ENCODE measurements at regions not wholly inside any gene's neighbourhood (a gene's known extent, or its start where the extent isn't known, plus 50 kb on each side); places are given as distances from the start of the nearest gene placed in this dataset.

GRCh38 chr7:54014765-54015164, 527.4 kb upstream of the VSTM2A start:
- 62 to 76% methylated on average over 2 of the region's 2 CpGs for WGBS, 2 donors
- TF ChIP-seq POLR2A (IDR thresholded peaks at IDR 0.05) (no peak), CTCF (IDR thresholded peaks at IDR 0.05) (no peak)
- no peak for DNase-seq (ENCODE audit: low spot score in 2 of 2)
- intact Hi-C loops (cut with DNase I; ENCODE audit: low total_unique reads), result no loop called here
- H3K4me3 ChIP-seq (ENCODE audit: low read depth, poor library complexity, severe bottlenecking), result no peak overlapping the region

- intact Hi-C loops (cut with DNase I; ENCODE audit: low total_unique reads), result no loop called here
- WGBS, 2 donors, result 45 to 58% methylated on average over 2 of the region's 2 CpGs
- TF ChIP-seq POLR2A (IDR thresholded peaks at IDR 0.05) (no peak), CTCF (IDR thresholded peaks at IDR 0.05) (no peak)
- DNase-seq (ENCODE audit: low spot score in 2 of 2), result no peak
- no peak overlapping the region for H3K4me3 ChIP-seq (ENCODE audit: low read depth, poor library complexity, severe bottlenecking)
Measured at GRCh38 chr7:54015251-54015650, 526.9 kb upstream of the VSTM2A start.

GRCh38 chr7:54037873-54038272, 504.3 kb upstream of the VSTM2A start:
- DNase-seq (ENCODE audit: low spot score in 2 of 2), result no peak
- intact Hi-C loops (cut with DNase I; ENCODE audit: low total_unique reads), result no loop called here
- H3K4me3 ChIP-seq (ENCODE audit: low read depth, poor library complexity, severe bottlenecking), result no peak overlapping the region
- TF ChIP-seq POLR2A (IDR thresholded peaks at IDR 0.05), result no peak
- TF ChIP-seq CTCF (IDR thresholded peaks at IDR 0.05), result no peak
- WGBS, 2 donors, result 78 to 100% methylated on average over 1 of the region's 1 CpG

- no peak for DNase-seq (ENCODE audit: low spot score in 2 of 2)
- intact Hi-C loops (cut with DNase I; ENCODE audit: low total_unique reads), result no loop called here
- H3K4me3 ChIP-seq (ENCODE audit: low read depth, poor library complexity, severe bottlenecking), result no peak overlapping the region
- TF ChIP-seq POLR2A (IDR thresholded peaks at IDR 0.05) (no peak), CTCF (IDR thresholded peaks at IDR 0.05) (no peak)
- whole genome bisulfite sequencing, 2 donors, result 82 to 91% methylated on average over 4 of the region's 4 CpGs
Measured at GRCh38 chr7:54060643-54061042, 481.5 kb upstream of the VSTM2A start.

GRCh38 chr7:54066643-54067042, 475.5 kb upstream of the VSTM2A start:
- WGBS, 2 donors, result 72 to 79% methylated on average over 5 of the region's 5 CpGs
- no peak overlapping the region for H3K4me3 ChIP-seq (ENCODE audit: low read depth, poor library complexity, severe bottlenecking)
- TF ChIP-seq POLR2A (IDR thresholded peaks at IDR 0.05) (no peak), CTCF (IDR thresholded peaks at IDR 0.05) (no peak)
- no peak for DNase-seq (ENCODE audit: low spot score in 2 of 2)
- intact Hi-C loops (cut with DNase I; ENCODE audit: low total_unique reads), result no loop called here

- TF ChIP-seq POLR2A (IDR thresholded peaks at IDR 0.05) (no peak), CTCF (IDR thresholded peaks at IDR 0.05) (no peak)
- DNase-seq (ENCODE audit: low spot score in 2 of 2), result no peak
- intact Hi-C loops (cut with DNase I; ENCODE audit: low total_unique reads), result no loop called here
- 81 to 85% methylated on average over 4 of the region's 4 CpGs for WGBS, 2 donors
- no peak overlapping the region for H3K4me3 ChIP-seq (ENCODE audit: low read depth, poor library complexity, severe bottlenecking)
Measured at GRCh38 chr7:54069843-54070242, 472.3 kb upstream of the VSTM2A start.
